ENCODE measurements at regions not wholly inside any gene's neighbourhood (a gene's known extent, or its start where the extent isn't known, plus 50 kb on each side); places are given as distances from the start of the nearest gene placed in this dataset.

DNA sequence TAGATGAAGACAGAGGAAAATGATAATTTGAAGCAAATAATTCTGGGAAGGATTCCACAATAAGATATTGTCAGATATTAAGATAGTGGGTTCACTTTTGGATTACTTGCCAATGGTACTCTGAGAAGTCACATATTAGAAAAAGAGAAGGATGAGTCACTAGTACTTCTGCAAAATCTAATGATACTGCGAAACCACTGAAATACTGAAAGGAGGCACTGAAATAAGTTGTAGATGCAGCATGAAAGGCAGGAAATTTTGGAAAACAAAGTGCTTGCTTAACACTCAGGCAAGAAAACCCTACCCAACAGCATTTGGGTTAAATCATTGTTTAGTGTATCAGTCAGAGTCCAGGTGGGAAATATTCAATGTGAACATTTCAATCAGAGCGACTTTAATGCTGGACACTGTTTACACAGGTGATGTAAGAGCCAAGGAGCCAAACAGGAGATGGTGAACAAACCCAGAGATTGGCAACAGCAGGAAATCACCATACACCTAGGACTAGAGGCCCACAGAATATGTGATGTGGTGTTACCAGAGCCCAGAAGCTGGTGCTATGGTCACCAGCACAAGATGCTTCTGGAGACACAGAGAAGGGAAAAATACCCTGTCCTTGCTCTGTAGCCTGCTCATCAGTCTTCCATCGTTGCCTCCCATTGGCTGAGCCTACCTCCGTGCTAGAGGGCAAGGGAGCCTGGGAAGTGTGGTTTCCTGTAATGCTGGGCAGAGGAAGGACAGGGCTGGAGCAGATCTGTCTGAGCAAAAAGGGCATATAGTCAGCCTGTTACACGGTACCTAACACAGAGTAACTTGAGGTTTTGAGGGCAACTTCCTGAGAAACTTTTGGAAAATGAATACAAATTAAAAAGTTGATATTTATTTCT is 204.7 kb upstream of the ITGA4 start:
- no peak for DNase-seq

DNA sequence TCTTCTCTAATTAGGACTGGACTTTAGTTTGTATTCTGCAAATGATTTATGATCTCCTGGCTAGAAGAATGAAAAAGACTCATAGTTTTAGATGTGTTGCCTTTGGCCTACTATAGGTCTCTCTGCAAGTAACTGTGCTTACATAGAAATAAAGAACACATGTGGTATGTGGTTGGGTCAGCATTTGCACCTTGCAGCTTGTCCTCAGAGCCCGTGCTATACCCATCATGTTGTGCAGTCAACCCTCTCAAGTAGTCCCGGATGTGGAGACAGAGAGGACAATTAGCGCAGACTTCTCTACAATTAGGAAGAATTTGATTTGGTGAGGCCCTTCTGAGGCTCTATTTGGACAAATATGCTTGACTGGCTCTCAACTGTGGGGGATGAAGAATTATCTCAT is 203.7 kb upstream of the ITGA4 start:
- DNase-seq = no peak

DNA sequence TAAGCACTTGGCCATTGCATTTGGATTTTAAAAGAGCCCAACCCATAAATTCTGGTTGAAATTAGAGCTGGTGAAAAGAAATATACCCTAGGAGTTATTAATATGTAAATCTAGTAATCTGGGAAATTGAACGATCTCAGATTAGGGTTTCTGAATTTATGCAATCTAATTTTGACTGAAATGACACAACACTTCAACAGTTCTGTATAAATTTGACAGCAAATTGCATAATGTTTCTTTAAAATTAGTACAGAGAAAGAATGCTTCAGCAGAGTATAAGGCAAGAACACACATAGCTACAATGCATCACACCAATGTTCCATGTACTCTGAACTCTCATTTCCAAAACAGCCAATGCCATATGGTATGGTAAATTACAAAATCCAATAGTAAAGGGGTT is 201.5 kb upstream of the ITGA4 start:
- DNase-seq = no peak

DNA sequence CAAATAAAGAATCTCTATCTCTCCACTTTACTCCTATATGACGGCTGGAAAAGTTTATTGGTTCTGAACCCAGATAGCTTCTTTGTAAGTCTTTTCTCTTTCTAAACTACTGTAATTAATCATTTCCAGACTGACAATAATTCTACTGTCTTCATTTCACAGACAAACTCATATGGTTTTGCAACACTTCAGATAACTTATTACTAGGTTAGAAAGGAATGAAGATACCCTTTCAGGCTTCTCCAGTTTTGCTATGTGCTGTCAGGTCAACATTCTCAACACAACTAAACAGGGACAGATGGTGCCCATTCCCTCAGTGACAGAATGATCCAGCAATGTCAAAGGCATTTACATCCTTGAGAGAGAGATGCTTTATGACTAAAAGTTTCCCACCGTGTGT is 198.5 kb upstream of the ITGA4 start:
- no peak for DNase-seq

DNA sequence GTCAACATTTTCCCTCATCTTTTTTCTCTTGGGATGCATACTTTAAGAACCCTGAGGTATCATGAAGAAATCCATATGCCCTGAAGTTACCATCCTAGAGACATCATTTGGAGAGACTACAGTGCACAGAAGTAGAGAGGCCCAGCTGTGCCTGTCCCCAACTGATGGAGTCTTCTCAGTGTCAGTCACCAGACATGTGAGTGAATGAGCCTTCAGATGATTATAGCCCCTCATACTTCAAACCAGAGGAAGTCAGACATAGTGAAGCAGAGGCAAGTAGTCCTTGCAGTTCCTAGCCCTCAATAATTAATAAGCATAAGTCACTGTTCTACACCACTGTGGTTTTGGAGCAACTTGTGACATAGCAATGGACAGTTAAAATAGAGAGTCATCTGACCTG is 194.4 kb upstream of the ITGA4 start:
- DNase-seq = no peak

DNA sequence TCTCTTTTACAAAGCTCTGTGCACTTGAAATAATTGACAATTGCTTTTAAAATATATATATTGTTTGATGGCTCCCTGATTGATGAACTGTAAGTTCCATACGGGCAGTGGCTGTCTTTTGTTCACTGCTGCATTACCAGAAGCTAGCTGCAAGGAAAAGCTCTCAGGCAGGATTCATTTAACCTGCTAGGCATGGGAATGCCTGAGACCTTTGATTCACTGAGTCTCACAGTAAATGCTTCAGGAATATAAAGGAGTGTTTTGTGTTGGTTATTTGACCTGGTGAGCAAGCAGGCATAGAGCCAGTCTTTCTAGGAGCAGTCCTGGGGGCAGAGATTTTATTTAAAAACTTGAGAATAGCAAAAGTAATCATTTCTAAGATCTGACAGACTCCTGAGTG is 193.2 kb upstream of the ITGA4 start:
- no peak for DNase-seq

DNA sequence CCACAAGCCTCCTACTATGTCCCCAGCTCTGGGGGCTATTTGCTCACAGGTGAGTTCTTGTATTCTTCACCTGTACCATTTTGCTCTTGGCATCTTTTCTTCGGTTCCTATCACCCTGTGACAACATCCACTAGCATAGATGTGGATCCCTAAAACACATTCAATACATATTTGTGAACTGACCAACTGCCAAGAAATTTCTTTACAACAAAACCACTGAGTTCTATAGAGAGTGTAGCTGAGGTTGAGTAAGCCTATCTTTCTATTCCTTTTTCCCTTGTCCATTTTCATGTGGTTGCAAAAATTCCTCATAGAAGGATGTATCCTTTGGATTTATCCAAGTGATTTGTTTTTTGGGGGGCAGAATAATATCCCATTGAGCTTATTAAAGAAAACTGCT is 192.7 kb upstream of the ITGA4 start:
- no peak for DNase-seq

DNA sequence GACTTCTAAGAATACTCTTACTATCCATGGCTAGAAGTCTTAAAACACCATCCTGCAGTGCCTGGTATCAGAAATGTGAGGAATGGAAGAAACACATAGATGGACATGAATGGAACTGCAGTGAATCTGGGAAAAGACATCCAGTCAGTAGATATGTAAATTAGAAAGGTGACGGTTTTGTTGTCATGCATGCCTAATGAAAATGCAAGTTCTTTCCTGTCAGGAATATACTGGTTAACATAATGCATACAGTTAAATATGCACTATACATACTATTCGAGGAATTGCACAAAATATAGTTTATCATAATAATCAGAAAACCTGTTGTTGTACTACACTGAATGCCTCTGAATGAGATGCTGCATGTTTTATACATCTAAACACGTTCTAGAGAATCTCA is 190.6 kb upstream of the ITGA4 start:
- no peak for DNase-seq

DNA sequence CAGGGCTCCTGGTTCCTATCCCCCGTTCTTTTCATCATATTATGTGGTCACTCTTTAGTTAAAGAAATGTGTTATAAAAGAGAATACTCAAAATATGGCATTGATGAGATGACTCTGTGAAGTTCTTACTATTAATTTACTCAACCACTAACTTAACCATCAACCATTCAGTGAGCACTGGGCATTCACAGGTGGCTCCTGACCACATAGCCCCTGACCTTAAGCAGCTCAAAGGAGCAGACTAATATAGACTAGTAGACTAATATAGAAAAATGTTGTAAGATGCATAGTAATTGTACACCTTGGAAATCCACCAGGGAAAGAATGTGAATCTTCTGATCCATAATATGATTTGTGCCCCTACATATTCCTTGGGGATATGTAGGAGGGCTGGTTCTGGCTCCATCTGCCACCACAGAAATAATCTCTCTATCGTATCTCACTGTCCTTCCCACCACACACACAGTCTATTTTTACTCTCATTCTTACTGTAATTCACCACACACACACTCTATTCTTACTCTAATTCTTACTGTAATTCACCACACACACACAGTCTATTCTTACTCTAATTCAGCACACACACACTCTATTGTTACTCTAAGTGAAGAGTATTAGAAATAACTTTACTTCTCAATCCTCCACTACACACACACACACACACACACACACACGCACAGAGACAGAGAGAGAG is 188.9 kb upstream of the ITGA4 start:
- no peak for DNase-seq

DNA sequence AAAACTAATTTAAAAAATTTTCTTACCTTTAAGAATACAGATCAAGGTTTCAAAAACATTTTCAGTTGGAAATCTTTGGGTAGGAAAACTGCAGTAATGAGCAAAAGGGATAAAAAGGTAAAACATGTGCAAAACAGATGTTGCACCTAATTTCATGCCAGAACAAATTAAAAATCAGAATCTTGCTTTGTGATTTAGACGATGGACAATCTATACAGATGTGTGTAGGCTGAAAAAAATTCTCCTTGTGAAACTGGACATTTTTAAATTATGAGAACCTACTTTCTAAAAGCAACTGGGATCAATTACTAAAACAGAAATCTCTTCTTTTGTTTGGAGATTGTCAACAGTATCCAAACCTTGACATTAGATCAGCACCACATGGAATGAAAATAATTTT is 183.2 kb upstream of the ITGA4 start:
- no peak for DNase-seq

DNA sequence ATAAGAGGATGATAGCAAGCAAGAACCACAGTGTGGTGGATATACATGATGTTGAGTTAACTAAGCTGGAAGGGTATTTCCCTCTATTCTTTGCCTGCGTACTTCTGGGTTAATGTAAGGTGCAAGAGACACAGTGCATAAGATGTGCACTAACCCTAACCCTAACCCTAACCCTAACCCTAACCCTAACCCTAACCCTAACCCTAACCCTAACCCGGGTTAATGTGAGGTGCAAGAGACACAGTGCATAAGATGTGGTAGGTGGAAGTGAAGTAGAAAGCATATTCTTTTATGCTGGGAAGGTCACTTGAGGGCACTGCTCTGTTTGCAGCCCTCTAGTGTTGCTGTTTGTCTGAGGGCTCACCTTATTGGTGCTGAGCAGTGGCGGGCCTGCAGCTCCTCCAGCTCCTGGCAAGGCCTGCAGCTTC is 181.5 kb upstream of the ITGA4 start:
- DNase-seq = no peak

DNA sequence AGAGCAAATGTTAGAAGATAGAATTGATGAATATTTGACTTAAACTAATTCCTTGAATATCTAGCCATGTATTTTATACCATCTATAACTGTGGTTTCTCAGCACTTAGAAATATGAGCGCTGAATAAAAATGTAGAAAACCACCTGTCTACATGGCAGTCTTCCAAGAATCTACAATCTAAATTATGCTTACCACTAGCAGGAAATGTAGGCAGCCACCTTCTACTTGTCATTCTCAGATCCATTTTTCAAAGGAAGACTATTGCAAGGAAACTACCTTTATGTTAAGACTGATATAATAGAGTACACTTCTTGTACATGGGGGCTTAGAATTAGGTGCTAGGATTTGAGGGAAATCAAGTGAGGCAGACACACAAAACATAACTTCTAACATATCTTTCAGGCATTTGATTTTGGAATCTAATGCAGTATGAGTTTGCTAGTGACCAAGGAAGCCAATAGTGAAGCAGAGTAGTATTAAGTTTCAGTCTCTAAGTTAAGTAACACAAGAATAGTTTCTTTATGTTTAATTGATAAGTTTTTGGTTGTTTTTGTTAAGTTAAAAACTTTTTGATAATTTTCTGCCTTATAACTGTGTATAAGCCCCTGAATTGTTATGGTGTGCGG is 175.9 kb upstream of the ITGA4 start:
- DNase-seq = no peak

DNA sequence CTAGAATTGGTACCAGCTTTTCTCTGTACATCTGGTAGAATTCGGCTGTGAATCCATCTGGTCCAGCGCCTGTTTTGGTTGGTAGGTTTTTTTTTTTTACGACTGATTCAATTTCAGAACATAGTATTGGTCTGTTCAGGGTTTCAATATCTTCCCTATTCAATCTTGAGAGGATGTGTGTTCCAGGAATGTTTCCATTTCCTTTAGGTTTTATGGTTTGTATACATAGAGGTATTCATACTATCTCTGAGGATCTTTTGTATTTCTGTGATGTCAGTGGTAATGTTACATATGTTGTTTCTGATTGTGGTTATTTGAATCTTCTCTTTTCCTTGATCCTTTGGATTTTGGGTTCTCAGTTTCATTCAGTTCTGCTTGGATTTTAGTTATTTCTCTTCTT is 172.1 kb upstream of the ITGA4 start:
- no peak for DNase-seq

DNA sequence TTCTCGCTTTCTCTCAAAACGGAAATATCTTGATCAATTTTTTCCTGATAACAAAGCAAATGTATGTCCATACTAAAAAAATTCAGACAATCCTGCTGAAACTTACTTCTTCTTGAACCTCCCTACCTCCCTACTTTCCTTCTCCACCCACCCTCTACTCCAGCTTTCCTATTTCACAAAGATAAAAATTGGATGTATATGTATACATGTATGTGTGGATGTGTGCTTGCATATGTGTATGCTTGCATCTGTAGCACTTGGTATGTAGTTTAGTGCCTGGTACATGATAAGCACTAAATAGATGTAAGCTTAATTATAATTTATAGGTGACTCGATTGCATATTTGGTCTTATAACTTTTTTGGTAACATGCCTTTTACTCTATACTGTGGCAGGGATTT is 167.5 kb upstream of the ITGA4 start:
- no peak for DNase-seq

DNA sequence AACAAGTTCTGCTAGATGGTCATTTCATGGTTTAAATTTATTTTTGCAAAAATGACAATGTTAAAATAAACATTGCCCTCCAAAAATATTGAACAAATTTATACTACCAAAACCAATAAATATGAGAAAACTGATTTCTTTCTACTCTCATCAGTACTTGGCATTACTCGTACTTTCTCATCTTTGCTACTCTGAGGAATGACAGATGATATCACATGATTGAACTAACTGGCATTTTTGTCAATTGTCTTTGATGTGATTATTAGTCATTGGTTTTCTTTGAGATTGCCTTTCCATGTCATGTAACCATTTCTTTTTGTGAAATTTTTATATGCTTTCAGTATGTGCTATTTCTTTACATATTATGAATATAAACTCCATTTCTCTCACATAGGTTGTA is 167.0 kb upstream of the ITGA4 start:
- no peak for DNase-seq

DNA sequence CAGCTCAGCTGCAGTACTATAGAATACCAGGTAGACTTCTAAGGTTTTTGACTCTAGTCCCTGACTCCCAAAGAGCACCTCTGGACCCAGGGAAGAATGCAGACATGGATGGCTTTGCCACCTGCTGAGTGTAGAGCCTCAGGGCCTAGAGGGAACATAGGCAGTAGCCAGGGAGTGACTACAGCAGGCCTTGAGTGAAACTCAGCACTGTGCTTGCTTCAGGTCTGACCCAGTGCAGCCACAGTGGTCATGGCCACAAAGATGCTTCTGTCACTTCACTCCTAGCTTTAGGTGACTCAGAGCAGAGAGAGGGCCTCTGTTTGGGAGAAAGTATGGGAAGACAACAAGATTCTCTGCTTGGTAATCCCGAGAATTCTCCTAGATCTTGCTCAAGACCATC is 162.2 kb upstream of the ITGA4 start:
- no peak for DNase-seq

DNA sequence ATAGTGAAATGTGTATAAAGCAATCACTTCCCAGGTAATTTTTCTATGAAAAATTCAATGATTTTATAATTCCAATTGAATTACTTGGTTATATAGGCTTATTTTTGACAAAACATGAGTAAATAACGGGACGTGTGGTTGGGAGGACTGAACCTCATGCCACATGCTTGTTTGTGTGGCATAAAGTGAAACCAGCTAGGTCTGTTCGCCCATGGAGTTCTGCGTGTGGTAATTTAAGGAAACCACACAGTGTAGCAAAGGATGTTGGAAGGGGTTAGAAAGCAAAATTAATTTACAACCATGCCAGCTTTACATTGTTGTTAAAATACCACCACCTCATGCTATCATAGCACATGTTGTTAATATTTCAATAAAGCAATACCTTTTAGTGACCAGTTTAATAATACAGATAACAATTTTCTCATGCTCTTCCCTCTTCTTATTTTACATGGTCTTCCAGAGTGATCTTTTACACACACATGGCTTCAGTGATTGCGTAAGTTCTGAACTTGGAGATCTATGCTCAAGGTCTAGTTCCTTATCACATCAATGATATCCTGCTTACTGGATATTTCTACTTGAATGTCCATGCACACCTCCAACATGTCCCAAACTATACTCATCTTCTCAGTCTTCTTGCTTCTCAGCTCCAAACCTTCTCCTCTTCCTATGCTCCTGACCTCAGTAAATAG is 156.4 kb upstream of the ITGA4 start:
- DNase-seq = no peak

DNA sequence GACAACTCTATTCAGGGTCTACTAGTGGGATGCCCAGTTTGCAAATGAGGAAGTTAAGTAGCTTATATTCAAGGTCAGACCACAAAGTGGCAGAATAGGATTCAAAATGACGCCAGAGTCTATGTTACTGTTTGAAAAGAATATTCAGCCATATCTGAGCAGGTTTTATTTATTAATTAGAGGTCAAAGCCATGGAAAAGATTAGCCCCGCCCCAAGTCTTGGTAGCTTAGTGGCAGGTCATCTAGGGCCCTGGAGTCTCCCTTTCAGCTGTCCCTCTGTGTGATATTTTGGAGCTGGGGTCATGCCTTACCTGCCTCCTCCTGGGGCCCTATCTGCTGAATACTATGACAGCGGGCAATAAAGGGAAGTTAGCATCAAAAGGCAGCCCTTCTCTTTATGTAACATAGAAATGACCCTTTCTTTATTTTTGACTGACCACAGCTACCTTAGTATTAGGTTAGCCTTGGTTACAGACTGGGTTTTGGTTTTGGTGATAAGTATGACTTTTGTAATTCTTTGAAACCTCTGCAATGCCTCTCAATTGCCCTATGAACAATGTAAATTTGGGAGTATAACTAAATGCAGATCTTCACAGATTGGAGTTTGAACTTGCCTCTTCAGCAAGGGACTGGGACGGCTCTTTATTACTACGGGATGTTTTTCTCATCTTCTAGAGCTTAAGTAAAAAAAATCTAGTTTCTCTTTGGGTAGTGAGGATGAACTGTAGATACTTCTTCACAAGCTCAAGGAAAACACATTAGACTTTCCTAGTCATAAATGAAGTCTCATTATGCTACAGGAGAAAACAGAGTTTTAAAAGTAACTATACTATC is 153.0 kb upstream of the ITGA4 start:
- DNase-seq = no peak

DNA sequence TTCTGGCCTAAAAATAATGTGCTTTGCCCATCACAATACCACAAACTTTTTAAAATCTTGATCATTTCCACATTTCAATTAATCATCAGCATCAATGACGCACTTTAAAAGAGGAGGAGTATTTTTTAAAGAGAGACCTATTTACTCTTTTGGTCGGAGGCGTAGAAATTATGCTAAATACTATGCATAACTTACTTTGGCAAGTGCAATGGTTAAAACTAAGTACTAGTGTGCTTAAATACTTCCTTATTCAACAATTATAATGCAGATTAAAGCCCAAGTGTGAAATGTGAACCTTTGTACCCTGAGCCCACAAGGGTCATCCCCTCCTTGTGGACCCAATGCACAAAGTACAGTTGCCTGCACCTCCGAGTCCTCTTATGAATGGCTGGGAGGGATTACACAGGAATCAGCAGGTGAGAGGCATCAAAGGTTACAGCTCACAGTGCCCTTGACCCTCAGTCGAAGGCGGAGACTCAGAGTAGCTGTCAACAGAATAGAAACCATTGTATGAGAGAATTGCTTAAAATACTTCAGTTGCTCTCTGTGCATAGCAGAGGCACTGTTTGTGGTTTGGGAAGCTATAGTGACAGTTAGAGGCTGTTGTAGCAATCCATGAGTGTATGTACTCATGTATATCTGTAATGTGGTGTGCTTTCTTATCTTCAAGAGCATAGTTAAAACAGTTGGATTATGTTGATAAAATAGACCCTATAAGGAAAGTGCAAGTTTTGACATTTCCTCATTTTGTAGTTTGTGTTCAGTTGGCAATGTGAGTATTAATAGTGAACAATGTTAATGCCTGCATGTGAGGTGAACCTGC is 151.7 kb upstream of the ITGA4 start:
- no peak for DNase-seq

DNA sequence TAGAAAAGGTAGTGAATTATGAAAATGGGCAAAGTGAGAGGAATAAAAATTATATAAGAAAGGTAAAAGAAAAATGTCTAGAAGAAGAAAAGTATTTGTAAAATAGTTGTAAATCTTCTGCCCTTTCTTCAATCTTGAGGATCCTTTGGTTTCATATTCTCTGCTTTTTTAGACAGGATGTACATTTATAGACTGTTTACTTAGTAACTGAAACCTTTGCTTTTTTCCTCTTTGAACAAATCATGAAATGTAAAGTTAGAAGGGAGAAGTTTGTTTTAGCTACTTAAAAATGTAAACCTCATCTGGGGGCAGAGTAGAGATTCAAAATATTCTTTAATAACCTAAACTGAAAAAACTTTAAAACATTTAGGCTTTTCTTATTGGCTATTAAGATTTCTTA is 150.4 kb upstream of the ITGA4 start:
- no peak for DNase-seq

DNA sequence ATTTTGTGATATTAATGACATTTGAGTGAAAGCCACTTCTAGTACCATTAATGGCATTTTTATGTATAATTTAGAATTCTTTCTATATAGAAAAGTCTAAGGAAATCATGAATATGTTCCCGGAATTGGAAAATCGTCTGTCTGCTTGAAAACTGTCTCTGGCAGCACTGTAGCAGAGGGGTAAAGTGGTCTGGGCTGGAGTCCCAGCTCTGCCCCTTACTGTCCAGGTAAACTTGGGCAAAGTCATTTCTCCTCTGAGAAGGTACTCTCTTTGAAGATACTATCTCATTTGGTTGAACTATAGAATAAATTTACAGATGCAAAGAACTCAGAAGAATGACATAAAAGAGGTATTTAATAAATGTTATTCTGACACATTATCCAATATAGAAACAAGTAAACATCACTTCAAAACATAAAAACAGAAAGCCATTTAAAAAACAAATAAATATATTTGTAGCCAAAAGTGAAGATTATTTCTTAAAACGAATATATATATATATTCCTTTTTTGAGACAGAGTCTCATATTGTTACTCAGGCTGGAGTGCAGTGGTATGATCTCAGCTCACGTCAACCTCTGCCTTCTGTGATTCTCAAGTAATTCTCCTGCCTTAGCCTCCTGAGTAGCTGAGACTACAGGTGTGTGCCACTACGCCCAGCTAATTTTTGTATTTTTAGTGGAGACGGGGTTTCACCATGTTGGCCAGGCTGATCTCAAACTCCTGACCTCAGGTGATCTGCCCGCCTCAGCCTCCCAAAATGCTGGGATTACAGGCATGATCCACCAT is 149.8 kb upstream of the ITGA4 start:
- no peak for DNase-seq

Data from retina (tissue), 1 donor.